ENCODE measurements at regions not wholly inside any gene's neighbourhood (a gene's known extent, or its start where the extent isn't known, plus 50 kb on each side); places are given as distances from the start of the nearest gene placed in this dataset.

DNA sequence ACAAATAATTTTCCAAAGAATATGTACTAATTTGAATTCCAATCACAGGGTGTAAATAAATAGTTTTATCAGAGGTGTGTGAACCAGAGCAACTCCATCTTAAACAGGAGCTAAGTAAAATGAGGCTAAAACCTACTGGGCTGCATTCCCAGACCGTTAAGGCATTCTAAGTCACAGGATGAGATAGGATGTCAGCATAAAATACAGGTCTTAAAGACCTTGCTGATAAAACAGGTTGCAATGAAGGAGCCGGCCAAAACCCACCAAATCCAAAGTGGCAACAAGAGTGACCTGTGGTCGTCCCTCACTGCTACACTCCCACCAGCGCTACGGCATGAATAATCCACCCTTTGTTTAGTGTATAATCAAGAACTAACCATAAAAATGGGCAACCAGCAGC is 291.7 kb upstream of the SEMA3D start:
- no peak for ATAC-seq (ENCODE audit: low FRiP score)
- TF ChIP-seq, protein P1, sequence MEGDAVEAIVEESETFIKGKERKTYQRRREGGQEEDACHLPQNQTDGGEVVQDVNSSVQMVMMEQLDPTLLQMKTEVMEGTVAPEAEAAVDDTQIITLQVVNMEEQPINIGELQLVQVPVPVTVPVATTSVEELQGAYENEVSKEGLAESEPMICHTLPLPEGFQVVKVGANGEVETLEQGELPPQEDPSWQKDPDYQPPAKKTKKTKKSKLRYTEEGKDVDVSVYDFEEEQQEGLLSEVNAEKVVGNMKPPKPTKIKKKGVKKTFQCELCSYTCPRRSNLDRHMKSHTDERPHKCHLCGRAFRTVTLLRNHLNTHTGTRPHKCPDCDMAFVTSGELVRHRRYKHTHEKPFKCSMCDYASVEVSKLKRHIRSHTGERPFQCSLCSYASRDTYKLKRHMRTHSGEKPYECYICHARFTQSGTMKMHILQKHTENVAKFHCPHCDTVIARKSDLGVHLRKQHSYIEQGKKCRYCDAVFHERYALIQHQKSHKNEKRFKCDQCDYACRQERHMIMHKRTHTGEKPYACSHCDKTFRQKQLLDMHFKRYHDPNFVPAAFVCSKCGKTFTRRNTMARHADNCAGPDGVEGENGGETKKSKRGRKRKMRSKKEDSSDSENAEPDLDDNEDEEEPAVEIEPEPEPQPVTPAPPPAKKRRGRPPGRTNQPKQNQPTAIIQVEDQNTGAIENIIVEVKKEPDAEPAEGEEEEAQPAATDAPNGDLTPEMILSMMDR (IDR thresholded peaks at IDR 0.05), result no peak
- no peak for DNase-seq (ENCODE audit: low spot score)

DNA sequence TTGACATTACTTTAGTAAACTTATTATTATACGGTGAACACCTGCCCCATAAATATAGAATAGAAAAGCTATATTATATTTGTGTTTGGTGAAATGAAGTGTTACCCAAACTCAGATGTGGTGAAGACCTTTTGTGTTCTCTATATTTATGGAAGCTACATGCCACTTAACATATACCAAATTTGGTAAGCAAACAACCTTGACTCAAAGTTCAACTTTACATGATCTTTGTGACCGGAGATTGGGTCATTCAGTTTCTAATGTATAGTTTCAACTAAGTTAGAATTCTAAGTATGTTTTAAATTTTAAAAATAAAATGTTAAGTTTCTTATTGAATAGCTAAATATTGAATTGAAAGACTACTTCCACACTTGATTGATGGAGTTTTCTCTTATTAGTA is 288.6 kb upstream of the SEMA3D start:
- ATAC-seq (ENCODE audit: low FRiP score) (no peak), DNase-seq (ENCODE audit: low spot score) (no peak)
- TF ChIP-seq, protein P1 (IDR thresholded peaks at IDR 0.05), result no peak

DNA sequence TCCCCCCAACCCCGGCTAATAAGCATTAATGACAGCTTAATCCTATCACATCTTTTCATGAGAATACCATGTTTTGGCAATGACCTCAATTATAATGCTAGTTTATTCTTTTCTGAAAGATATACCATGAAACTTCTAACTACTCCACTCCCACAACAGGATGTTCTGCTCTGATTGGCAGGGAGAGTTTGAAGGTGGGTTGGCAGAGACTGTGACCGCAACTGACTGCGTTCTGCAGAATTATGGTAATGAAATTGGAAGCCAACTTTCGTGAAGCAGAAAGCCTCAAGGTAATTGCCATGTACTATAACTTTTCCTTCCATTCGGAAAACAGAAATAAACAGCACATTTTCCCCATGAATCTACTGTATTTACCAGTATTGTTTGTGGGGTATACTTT is 288.2 kb upstream of the SEMA3D start:
- TF ChIP-seq, protein P1 (IDR thresholded peaks at IDR 0.05), result no peak
- ATAC-seq (ENCODE audit: low FRiP score) (no peak), DNase-seq (ENCODE audit: low spot score) (no peak)

DNA sequence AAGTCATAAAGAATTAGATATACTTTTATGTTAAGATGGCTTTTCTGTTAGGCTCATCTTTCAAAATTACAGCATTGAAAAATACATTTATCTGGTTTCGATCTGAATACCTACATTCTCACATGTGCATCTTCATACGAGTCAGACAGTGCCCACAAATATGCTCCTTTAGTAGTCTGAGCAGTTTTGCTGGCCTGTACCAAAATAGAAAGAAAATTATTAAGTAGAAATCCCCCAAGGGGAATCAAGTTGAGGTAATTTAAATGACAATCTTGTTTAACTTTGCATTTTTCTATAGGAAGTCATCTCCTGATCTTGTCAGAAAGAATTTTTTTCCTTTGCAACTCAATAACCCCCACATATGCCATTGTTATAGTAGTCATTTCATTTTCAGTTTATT is 287.4 kb upstream of the SEMA3D start:
- ATAC-seq (ENCODE audit: low FRiP score) (no peak), DNase-seq (ENCODE audit: low spot score) (no peak)
- TF ChIP-seq, protein P1 (IDR thresholded peaks at IDR 0.05), result no peak

DNA sequence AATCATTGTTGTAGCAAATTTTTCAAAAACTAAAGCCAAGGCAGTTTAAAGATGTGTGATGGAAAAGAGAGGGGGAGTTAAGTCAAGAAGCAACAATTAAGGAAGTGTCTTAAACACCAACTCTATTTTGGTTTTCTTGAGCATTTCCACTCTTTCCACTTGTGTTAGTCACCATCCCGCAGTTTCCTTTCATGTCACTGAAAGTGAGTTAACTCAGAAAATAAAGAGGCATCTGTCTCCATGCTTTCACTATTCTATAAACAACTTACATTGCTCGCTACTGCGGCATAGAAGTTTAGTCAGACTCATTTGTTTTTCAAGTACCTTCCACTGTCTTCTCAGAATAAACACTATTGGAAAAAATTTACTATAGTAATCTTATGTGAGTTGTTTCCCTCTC is 284.9 kb upstream of the SEMA3D start:
- no peak for ATAC-seq (ENCODE audit: low FRiP score)
- no peak for DNase-seq (ENCODE audit: low spot score)
- TF ChIP-seq, protein P1 (IDR thresholded peaks at IDR 0.05), result no peak

DNA sequence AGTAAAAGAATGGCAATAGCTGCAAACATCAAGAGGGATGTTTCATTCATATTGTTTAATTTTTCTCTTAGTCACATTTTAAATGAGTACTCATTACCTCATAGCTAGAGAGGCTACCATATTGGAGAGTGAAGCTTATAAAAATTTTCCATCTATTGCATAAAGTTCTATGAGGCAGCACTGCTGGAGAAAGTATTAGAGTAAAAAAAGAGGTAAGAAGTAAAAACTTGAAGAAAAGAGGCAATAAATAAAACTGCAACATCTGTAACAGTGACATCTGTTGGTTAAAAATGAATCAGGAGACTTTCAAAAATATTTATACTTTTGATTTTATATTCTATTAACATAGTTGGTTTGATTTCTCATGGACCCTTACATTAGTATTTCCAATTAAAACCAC is 284.5 kb upstream of the SEMA3D start:
- DNase-seq (ENCODE audit: low spot score) (no peak), ATAC-seq (ENCODE audit: low FRiP score) (no peak)
- TF ChIP-seq, protein P1 (IDR thresholded peaks at IDR 0.05), result no peak

DNA sequence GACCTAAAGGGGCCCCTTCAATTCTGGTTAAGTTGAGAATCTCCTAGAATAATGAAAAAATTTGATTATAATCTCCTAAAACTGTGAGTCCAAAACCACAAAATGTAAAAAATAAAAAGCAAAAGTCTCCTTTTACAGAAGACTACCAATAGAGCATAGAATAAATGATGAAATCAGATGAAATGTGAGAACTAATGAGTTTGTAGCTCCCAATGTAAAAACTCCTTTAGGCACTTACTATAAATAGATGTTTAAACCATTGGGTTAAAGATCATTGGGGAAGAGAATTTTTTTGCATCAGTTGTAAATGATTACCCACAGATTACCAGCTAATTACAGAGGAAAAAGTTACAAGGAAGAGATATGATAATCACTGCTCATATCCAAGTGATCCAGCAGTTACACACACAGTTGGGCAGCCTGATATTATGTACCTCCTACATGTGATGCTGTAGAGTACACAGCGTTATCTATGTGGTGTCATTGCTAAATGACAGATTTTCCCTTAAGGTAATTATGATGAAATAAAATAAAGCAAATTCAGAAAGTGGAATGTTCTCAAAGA is 282.7 kb upstream of the SEMA3D start:
- ATAC-seq (ENCODE audit: low FRiP score), result no peak
- TF ChIP-seq, protein P1 (IDR thresholded peaks at IDR 0.05), result no peak
- DNase-seq (ENCODE audit: low spot score), result no peak
